CD4-positive, alpha-beta T cell (primary cell): ENCODE measurements at regions not wholly inside any gene's neighbourhood (a gene's known extent, or its start where the extent isn't known, plus 50 kb on each side); places are given as distances from the start of the nearest gene placed in this dataset.

Source experiments
- ATAC-seq: fragments of 200-7000 bp; cut with Tn5 transposase; one replicate; pipeline ENCODE4 v1.10.0; 2022; ENCODE audit warnings: mild to moderate bottlenecking; ENCODE audit not compliant: poor library complexity
- CTCF ChIA-PET: fragments of 350-600 bp; sonication (Branson Sonifier 250); formaldehyde crosslinking; loops from one replicate; lab custom pipeline; 2021; ENCODE audit warnings: antibody characterized with exemption, inconsistent platforms; lab: Charles Lee
- POLR2A ChIA-PET: fragments of 350-600 bp; sonication (Branson Sonifier 250); formaldehyde crosslinking; loops from one replicate; lab custom pipeline; 2021; ENCODE audit warnings: antibody characterized with exemption, inconsistent platforms; lab: Charles Lee
- DNase-seq, 14 experiments: peaks; one replicate each; pipeline ENCODE4 v3.0.0-alpha.2; 2013 to 2020; ENCODE audit warnings: mixed read lengths in 2 of 14
- H3K27ac ChIP-seq, 2 donors: one replicate each; pipeline versions ENCODE4 v1.5.1 to v1.7.0; 2013; ENCODE audit warnings: low read length in 2 of 2, low read depth in 1 of 2, mild to moderate bottlenecking in 1 of 2
- H3K27me3 ChIP-seq, 2 experiments: 1 replicate in 1 of 2; 2 replicates in 1 of 2; pipeline versions ENCODE4 v1.6.1 to v1.7.0; 2013; ENCODE audit warnings: low read length in 2 of 2, control low read depth in 1 of 2, mild to moderate bottlenecking in 1 of 2, moderate library complexity in 1 of 2; ENCODE audit not compliant: insufficient read depth in 2 of 2, control insufficient read depth in 1 of 2
- H3K36me3 ChIP-seq: one replicate; pipeline ENCODE4 v1.6.1; 2013; ENCODE audit warnings: low read length, control low read depth; ENCODE audit not compliant: insufficient read depth
- H3K4me1 ChIP-seq: one replicate; pipeline ENCODE4 v1.6.1; 2013; ENCODE audit warnings: low read length, control low read depth; ENCODE audit not compliant: insufficient read depth
- H3K4me3 ChIP-seq: one replicate; pipeline ENCODE4 v1.5.1; 2013; ENCODE audit warnings: mild to moderate bottlenecking, low read length, moderate library complexity
- H3K9me3 ChIP-seq, 2 experiments: 1 replicate in 1 of 2; 2 replicates in 1 of 2; pipeline versions ENCODE4 v1.6.1 to v1.7.0; 2013; ENCODE audit warnings: low read length in 2 of 2, mild to moderate bottlenecking in 2 of 2, control low read depth in 1 of 2, moderate library complexity in 1 of 2; ENCODE audit not compliant: control insufficient read depth in 1 of 2, insufficient read depth in 1 of 2
- H3K27ac Mint-ChIP-seq: one replicate; pipeline ENCODE4 v1.8.0; 2020; ENCODE audit warnings: mixed read lengths
- H3K27me3 Mint-ChIP-seq: one replicate; pipeline ENCODE4 v1.8.0; 2021; ENCODE audit warnings: mixed read lengths
- H3K36me3 Mint-ChIP-seq: one replicate; pipeline ENCODE4 v1.8.0; 2021; ENCODE audit warnings: low read depth, mixed read lengths
- H3K4me1 Mint-ChIP-seq: one replicate; pipeline ENCODE4 v1.8.0; 2021; ENCODE audit warnings: low read depth, mixed read lengths
- H3K4me3 Mint-ChIP-seq: one replicate; pipeline ENCODE4 v1.8.0; 2020; ENCODE audit warnings: mild to moderate bottlenecking, mixed read lengths
- H3K9me3 Mint-ChIP-seq: one replicate; pipeline ENCODE4 v1.8.0; 2020; ENCODE audit warnings: mixed read lengths
- CTCF ChIP-seq: fragments of 200-600 bp; IDR thresholded peaks from one replicate; pipeline ENCODE4 v1.8.0; 2022; ENCODE audit warnings: antibody characterized with exemption, mild to moderate bottlenecking
- intact Hi-C, 2 experiments: fragments of 100-400 bp; cut with DNase I in 1 of 2; cut with micrococcal nuclease in 1 of 2; formaldehyde crosslinking; loops; one replicate each; pipeline versions ENCODE4 v1.15.1 to v1.9.0; 2023 to 2025; cut with DNase I, micrococcal nuclease

- Histone ChIP-seq H3K27ac (no peak overlapping the region), H3K27me3 (no peaks in the 10 kb centered on the region), H3K4me3 (no peak overlapping the region), H3K4me1 (no peaks in the 10 kb centered on the region), H3K9me3 (peaks cover 0 to 13% of the 10 kb centered on the region in 2 experiments), H3K36me3 (no peaks in the 10 kb centered on the region)
- no peaks in the 10 kb centered on the region for H3K36me3 Mint-ChIP-seq
- no peak for DNase-seq
- no peaks in the 10 kb centered on the region for H3K27me3 Mint-ChIP-seq
- POLR2A ChIA-PET: no interaction called here
- no peaks in the 10 kb centered on the region for H3K4me1 Mint-ChIP-seq
- CTCF ChIA-PET: no interaction called here
- TF ChIP-seq CTCF: no peak
- no peak overlapping the region for H3K27ac Mint-ChIP-seq
- ATAC-seq: no peak
- intact Hi-C loops: no loop called here
- H3K4me3 Mint-ChIP-seq: no peak overlapping the region
- peaks cover 6% of the 10 kb centered on the region for H3K9me3 Mint-ChIP-seq
These were observed 474.3 kb downstream of the ACTRT1 start for GRCh38 chrX:127577884-127578283.

DNA sequence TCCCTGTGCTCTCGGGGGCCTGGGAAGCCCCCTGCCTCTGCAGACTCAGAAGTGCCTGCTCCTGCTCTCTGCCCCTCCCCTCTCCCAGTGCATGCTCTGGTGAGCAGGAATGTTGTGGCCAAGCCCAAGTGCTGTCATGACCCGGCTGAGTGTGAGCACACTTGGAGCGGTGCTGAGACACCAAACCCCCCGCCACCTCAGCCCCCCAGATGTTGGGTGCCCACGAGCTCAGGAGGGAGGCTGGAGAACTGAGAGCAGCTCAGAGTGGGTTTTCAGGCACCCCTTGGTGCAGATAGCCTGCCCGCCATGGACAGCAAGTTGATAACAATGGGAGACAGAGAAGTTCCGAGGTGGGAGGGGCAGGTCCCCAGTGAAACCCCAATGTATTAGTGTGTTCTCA, 477.4 kb downstream of the ACTRT1 start:
- no peaks in the 10 kb centered on the region for H3K27me3 ChIP-seq
- Mint-ChIP-seq H3K4me1 (no peaks in the 10 kb centered on the region), H3K36me3 (no peaks in the 10 kb centered on the region), H3K4me3 (no peak overlapping the region), H3K27ac (no peak overlapping the region), H3K9me3 (peaks cover 3% of the 10 kb centered on the region), H3K27me3 (no peaks in the 10 kb centered on the region)
- ChIA-PET CTCF (no interaction called here), POLR2A (no interaction called here)
- H3K27ac ChIP-seq: no peak overlapping the region
- H3K9me3 ChIP-seq: peaks cover 0 to 13% of the 10 kb centered on the region in 2 experiments
- H3K36me3 ChIP-seq: no peaks in the 10 kb centered on the region
- H3K4me1 ChIP-seq: no peaks in the 10 kb centered on the region
- DNase-seq: no peak
- H3K4me3 ChIP-seq: no peak overlapping the region
- intact Hi-C loops: no loop called here
- no peak for ATAC-seq
- TF ChIP-seq CTCF: no peak

- Mint-ChIP-seq H3K36me3 (no peaks in the 10 kb centered on the region), H3K27ac (no peak overlapping the region), H3K4me3 (no peak overlapping the region), H3K27me3 (no peaks in the 10 kb centered on the region), H3K9me3 (peaks cover 5% of the 10 kb centered on the region), H3K4me1 (no peaks in the 10 kb centered on the region)
- ATAC-seq (no peak), DNase-seq (no peak)
- ChIA-PET POLR2A (no interaction called here), CTCF (no interaction called here)
- Histone ChIP-seq H3K4me3 (no peak overlapping the region), H3K36me3 (no peaks in the 10 kb centered on the region), H3K4me1 (no peaks in the 10 kb centered on the region), H3K9me3 (peaks cover 0 to 4% of the 10 kb centered on the region in 2 experiments), H3K27ac (no peak overlapping the region), H3K27me3 (no peaks in the 10 kb centered on the region)
- intact Hi-C loops: no loop called here
- no peak for TF ChIP-seq CTCF
These were observed 479.7 kb downstream of the ACTRT1 start for GRCh38 chrX:127572471-127572870.
